MCF 10A (cell line): ENCODE measurements at regions not wholly inside any gene's neighbourhood (a gene's known extent, or its start where the extent isn't known, plus 50 kb on each side); places are given as distances from the start of the nearest gene placed in this dataset.

ENCODE experiments used
- BruUV-seq: library from RNA; stranded (reverse); fragments of 400-500 nt; replicated peaks from 2 replicates; lab custom pipeline; 2021; lab: Mats Ljungman, UMichigan
- CTCF ChIA-PET: fragments of 300-600 bp; sonication (Branson Sonifier 250); formaldehyde crosslinking; extraction: SDS; loops from one replicate; lab custom pipeline; 2021; ENCODE audit warnings: antibody characterized with exemption, inconsistent platforms; lab: Yijun Ruan, JAX
- POLR2A ChIA-PET: fragments of 300-600, 350-650 bp; sonication (Branson Sonifier 250); formaldehyde crosslinking; extraction: SDS; loops from one replicate; lab custom pipeline; 2020; ENCODE audit warnings: antibody characterized with exemption, inconsistent platforms; lab: Yijun Ruan, JAX
- DNase-seq: peaks from one replicate; pipeline ENCODE4 v3.0.0-alpha.2; 2018; ENCODE audit not compliant: unreplicated experiment
- H3K27ac Mint-ChIP-seq: one replicate; pipeline ENCODE4 v1.8.0; 2022; ENCODE audit warnings: mild to moderate bottlenecking, low read depth, mixed read lengths; ENCODE audit not compliant: unreplicated experiment
- H3K27me3 Mint-ChIP-seq: one replicate; pipeline ENCODE4 v1.8.0; 2022; ENCODE audit warnings: mixed read lengths; ENCODE audit not compliant: insufficient read depth, unreplicated experiment
- H3K36me3 Mint-ChIP-seq: one replicate; pipeline ENCODE4 v1.8.0; 2022; ENCODE audit warnings: mild to moderate bottlenecking, moderate library complexity, mixed read lengths; ENCODE audit not compliant: insufficient read depth, unreplicated experiment
- H3K4me1 Mint-ChIP-seq: one replicate; pipeline ENCODE4 v1.8.0; 2022; ENCODE audit warnings: mixed read lengths; ENCODE audit not compliant: insufficient read depth, unreplicated experiment
- H3K4me3 Mint-ChIP-seq: one replicate; pipeline ENCODE4 v1.8.0; 2022; ENCODE audit warnings: mild to moderate bottlenecking, moderate library complexity, mixed read lengths; ENCODE audit not compliant: unreplicated experiment
- H3K9me3 Mint-ChIP-seq: one replicate; pipeline ENCODE4 v1.8.0; 2022; ENCODE audit warnings: mixed read lengths; ENCODE audit not compliant: unreplicated experiment
- intact Hi-C: fragments of 100-400 bp; cut with micrococcal nuclease; formaldehyde crosslinking; loops from 2 replicates; pipeline ENCODE4 v1.14.1; 2022
- TF ChIP-seq, protein P1 (sequence below): fragments of 200-600 bp; IDR thresholded peaks from one replicate; pipeline ENCODE4 v1.8.0; 2022; ENCODE audit warnings: antibody characterized with exemption, mild to moderate bottlenecking; ENCODE audit not compliant: unreplicated experiment

DNA sequence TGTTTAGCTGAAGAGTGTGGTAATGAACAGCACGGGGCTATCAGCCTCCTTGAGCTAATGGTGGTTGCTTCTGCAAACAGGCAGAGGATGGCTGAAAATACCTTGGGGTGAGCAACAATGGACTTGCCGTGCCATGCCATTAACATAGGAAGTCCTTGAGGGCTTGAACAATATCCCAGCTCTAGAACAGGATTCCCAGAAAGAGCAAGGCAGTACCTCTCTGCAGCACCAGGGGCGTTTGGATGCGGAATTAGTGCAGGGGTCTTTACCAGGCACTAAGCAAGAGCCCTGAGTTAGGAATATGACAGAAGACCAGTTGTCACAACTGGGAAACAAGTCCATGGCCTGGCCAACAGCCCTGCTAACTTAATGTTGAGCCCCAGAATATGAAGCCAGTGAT, 143.2 kb upstream of the COBL start:
- intact Hi-C loops, result no loop called here
- CTCF ChIA-PET, result no interaction called here
- Mint-ChIP-seq H3K27ac (no peak overlapping the region), H3K4me1 (no peaks in the 10 kb centered on the region), H3K27me3 (peaks cover 93% of the 10 kb centered on the region), H3K36me3 (no peaks in the 10 kb centered on the region), H3K4me3 (no peak overlapping the region), H3K9me3 (no peaks in the 10 kb centered on the region)
- POLR2A ChIA-PET, result no interaction called here
- BruUV-seq, result no TSS peak
- DNase-seq, result no peak
- TF ChIP-seq, protein P1, sequence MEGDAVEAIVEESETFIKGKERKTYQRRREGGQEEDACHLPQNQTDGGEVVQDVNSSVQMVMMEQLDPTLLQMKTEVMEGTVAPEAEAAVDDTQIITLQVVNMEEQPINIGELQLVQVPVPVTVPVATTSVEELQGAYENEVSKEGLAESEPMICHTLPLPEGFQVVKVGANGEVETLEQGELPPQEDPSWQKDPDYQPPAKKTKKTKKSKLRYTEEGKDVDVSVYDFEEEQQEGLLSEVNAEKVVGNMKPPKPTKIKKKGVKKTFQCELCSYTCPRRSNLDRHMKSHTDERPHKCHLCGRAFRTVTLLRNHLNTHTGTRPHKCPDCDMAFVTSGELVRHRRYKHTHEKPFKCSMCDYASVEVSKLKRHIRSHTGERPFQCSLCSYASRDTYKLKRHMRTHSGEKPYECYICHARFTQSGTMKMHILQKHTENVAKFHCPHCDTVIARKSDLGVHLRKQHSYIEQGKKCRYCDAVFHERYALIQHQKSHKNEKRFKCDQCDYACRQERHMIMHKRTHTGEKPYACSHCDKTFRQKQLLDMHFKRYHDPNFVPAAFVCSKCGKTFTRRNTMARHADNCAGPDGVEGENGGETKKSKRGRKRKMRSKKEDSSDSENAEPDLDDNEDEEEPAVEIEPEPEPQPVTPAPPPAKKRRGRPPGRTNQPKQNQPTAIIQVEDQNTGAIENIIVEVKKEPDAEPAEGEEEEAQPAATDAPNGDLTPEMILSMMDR, result peak; percentile 4

DNA sequence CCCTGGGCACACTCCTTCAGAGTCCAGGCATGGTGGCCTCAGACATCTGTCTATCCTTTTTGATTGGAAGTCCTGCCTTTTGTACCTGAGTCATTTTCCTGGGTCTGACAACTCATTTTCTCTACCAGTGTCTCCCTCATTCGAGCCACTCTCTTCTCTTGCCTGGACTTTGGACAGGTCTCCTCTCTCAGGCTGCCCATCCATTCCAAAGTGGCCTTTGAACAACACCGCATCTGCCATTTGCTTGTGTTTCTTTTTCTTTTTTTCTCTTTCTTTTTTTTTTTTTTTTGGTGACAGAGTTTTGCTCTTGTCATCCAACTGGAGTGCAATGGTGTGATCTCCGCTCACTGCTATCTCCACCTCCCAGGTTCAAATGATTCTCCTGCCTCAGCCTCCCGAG, 142.1 kb upstream of the COBL start:
- Mint-ChIP-seq H3K27me3 (peaks cover 81% of the 10 kb centered on the region), H3K9me3 (no peaks in the 10 kb centered on the region), H3K27ac (no peak overlapping the region), H3K4me3 (no peak overlapping the region), H3K4me1 (no peaks in the 10 kb centered on the region), H3K36me3 (no peaks in the 10 kb centered on the region)
- DNase-seq, result no peak
- CTCF ChIA-PET, result no interaction called here
- no TSS peak for BruUV-seq
- TF ChIP-seq, protein P1, result no peak
- POLR2A ChIA-PET, result no interaction called here
- intact Hi-C loops, result no loop called here

DNA sequence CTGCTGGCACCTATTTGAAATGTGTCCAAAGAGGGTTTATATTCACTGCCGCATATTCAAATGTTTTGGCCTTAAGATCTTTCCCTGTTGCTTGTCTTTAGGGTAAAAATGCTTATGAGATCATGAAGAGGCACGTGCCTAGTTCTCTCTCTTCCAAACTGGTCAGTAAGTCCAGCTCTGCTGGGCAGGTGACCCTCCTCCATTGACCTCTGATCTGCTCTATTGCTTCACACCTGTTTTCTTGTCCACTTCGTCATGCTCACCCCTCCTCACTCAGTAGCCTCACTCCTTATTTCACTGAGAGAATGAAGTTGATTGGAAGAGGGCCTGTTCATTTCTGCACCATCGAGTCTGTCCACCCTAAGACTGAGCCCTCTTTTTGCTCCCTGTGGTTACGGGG, 140.5 kb upstream of the COBL start:
- Mint-ChIP-seq H3K36me3 (no peaks in the 10 kb centered on the region), H3K27ac (no peak overlapping the region)

DNA sequence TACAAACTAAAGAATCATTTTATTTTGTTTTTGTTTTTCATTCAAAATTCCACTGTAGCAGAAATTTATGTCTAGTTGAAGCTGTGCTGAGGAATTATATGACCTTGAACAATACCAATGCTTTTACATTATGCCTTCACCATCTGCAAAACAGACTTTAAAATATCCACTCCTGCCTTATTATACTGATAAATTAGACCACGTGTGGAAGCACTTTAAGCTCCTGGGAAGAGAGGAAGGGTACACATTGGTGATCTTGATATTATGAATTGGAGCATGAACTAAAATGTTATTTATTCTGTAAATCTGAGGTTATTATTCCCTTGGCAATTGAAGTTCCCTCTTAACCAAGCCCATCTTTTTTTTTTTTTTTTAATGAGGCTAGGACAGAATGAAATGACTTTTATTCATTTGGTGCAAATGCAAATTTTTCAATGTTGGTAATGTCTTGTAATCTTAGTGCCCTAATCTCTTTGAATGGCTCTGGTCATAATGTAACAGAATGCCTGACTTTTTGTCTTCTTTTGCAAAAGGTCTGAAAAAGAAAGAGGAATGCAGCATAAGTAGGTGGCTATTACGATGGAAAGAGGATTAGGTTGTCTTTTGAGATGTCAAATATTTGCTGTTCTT, 139.9 kb upstream of the COBL start:
- peaks cover 60% of the 10 kb centered on the region for H3K27me3 Mint-ChIP-seq
- CTCF ChIA-PET, result interaction anchor here (1.9 kb wide), 1 partner anchor 27 kb away, joined by 8 read pairs; no protein-coding TSS in a partner anchor
- POLR2A ChIA-PET, result no interaction called here
- no peak for DNase-seq
- no TSS peak for BruUV-seq
- H3K9me3 Mint-ChIP-seq, result no peaks in the 10 kb centered on the region
- no peaks in the 10 kb centered on the region for H3K4me1 Mint-ChIP-seq
- H3K27ac Mint-ChIP-seq, result no peak overlapping the region
- intact Hi-C loops, result no loop called here
- no peaks in the 10 kb centered on the region for H3K36me3 Mint-ChIP-seq
- H3K4me3 Mint-ChIP-seq, result no peak overlapping the region
- TF ChIP-seq, protein P1, result no peak

More for the DNA sequence above, 140.5 kb upstream of the COBL start:
- Mint-ChIP-seq H3K4me3 (no peak overlapping the region), H3K4me1 (no peaks in the 10 kb centered on the region), H3K9me3 (no peaks in the 10 kb centered on the region), H3K27me3 (peaks cover 65% of the 10 kb centered on the region)
- POLR2A ChIA-PET, result no interaction called here
- CTCF ChIA-PET, result no interaction called here
- no TSS peak for BruUV-seq
- intact Hi-C loops, result no loop called here
- TF ChIP-seq, protein P1, result no peak
- no peak for DNase-seq
